ENCODE measurements at regions not wholly inside any gene's neighbourhood (a gene's known extent, or its start where the extent isn't known, plus 50 kb on each side); places are given as distances from the start of the nearest gene placed in this dataset.
"Not testable (repeated sequence)": the region's sequence is repeated elsewhere in the genome, so short reads cannot be mapped to it uniquely, and the experiment has no call there.

GRCh38 chr11:42881335-42881734, 430.5 kb upstream of the API5 start:
- FAIRE-seq, result not testable (repeated sequence)

GRCh38 chr11:42890773-42891172, 421.0 kb upstream of the API5 start:
- FAIRE-seq, result no peak

- FAIRE-seq, result no peak
These were observed 410.7 kb upstream of the API5 start for GRCh38 chr11:42901084-42901483.

GRCh38 chr11:42906226-42906625, 405.6 kb upstream of the API5 start:
- FAIRE-seq, result no peak

- no peak for FAIRE-seq
These were observed 398.1 kb upstream of the API5 start for GRCh38 chr11:42913731-42914130.

GRCh38 chr11:42923651-42924050, 388.1 kb upstream of the API5 start:
- FAIRE-seq, result no peak

- FAIRE-seq, result no peak
These were observed 385.9 kb upstream of the API5 start for GRCh38 chr11:42925916-42926315.

GRCh38 chr11:42947405-42947804, 364.4 kb upstream of the API5 start:
- FAIRE-seq, result no peak

- not testable (repeated sequence) for FAIRE-seq
These were observed 361.9 kb upstream of the API5 start for GRCh38 chr11:42949738-42950376.

- no peak for FAIRE-seq
These were observed 360.5 kb upstream of the API5 start for GRCh38 chr11:42951266-42951665.

- no peak for FAIRE-seq
These were observed 354.0 kb upstream of the API5 start for GRCh38 chr11:42957831-42958230.

GRCh38 chr11:42958635-42959034, 353.2 kb upstream of the API5 start:
- FAIRE-seq, result no peak

GRCh38 chr11:42960521-42961088, 351.2 kb upstream of the API5 start:
- FAIRE-seq, result no peak

GRCh38 chr11:42967653-42968052, 344.1 kb upstream of the API5 start:
- FAIRE-seq, result no peak

- no peak for FAIRE-seq
These were observed 339.1 kb upstream of the API5 start for GRCh38 chr11:42972741-42973140.

- no peak for FAIRE-seq
These were observed 337.2 kb upstream of the API5 start for GRCh38 chr11:42974510-42975179.

- no peak for FAIRE-seq
These were observed 336.6 kb upstream of the API5 start for GRCh38 chr11:42975180-42975529.

GRCh38 chr11:42976636-42977217, 335.1 kb upstream of the API5 start:
- no peak for FAIRE-seq

- no peak for FAIRE-seq
These were observed 319.2 kb upstream of the API5 start for GRCh38 chr11:42992594-42992993.

GRCh38 chr11:42996421-42997307, 315.1 kb upstream of the API5 start:
- FAIRE-seq, result no peak

GRCh38 chr11:43004879-43005278, 306.9 kb upstream of the API5 start:
- FAIRE-seq, result not testable (repeated sequence)

- FAIRE-seq, result no peak
These were observed 301.8 kb upstream of the API5 start for GRCh38 chr11:43010042-43010441.

GRCh38 chr11:43012606-43013005, 299.2 kb upstream of the API5 start:
- FAIRE-seq, result no peak
